Tibial artery (tissue), 4 donors: ENCODE measurements at regions not wholly inside any gene's neighbourhood (a gene's known extent, or its start where the extent isn't known, plus 50 kb on each side); places are given as distances from the start of the nearest gene placed in this dataset.

Experiments used
- DNase-seq, 2 donors: peaks; one replicate each; pipeline ENCODE4 v3.0.0-alpha.2; 2019
- H3K27ac ChIP-seq, 2 donors: fragments of 200-600 bp; sonication (generic) in 1 of 2; 1 replicate in 1 of 2; 2 replicates in 1 of 2; pipeline ENCODE4 v1.5.1; 2018 to 2019; ENCODE audit warnings: mild to moderate bottlenecking in 1 of 2
- H3K27me3 ChIP-seq, 2 donors: fragments of 200-600 bp; sonication (generic) in 1 of 2; one replicate each; pipeline versions ENCODE4 v1.5.1 to v1.6.0; 2016 to 2019
- H3K36me3 ChIP-seq, 3 donors: fragments of 200-600 bp; sonication (generic) in 2 of 3; one replicate each; pipeline ENCODE4 v1.5.1; 2016 to 2019; ENCODE audit warnings: mild to moderate bottlenecking in 2 of 3
- H3K4me1 ChIP-seq, 4 donors: fragments of 200-600 bp; sonication (generic) in 2 of 4; 1 replicate in 3 of 4; 2 replicates in 1 of 4; pipeline ENCODE4 v1.5.1; 2016 to 2019
- H3K4me3 ChIP-seq, 2 donors: fragments of 200-600 bp; sonication (generic) in 1 of 2; 1 replicate in 1 of 2; 2 replicates in 1 of 2; pipeline ENCODE4 v1.5.1; 2018 to 2019; ENCODE audit warnings: mild to moderate bottlenecking in 2 of 2
- H3K9me3 ChIP-seq, 3 donors: fragments of 200-600 bp; sonication (generic) in 1 of 3; one replicate each; pipeline ENCODE4 v1.5.1; 2016 to 2019
- CTCF ChIP-seq, 2 experiments: fragments of 200-600 bp in 1 of 2; fragments of 450-650 bp in 1 of 2; IDR thresholded peaks; one replicate each; pipeline ENCODE4 v1.5.1; 2017 to 2019; ENCODE audit warnings: antibody characterized with exemption in 2 of 2, mild to moderate bottlenecking in 1 of 2, moderate library complexity in 1 of 2
- intact Hi-C: fragments of 100-400 bp; cut with DNase I; formaldehyde crosslinking; loops from one replicate; pipeline ENCODE4 v1.15.0; 2023; ENCODE audit warnings: low total_unique reads

DNA sequence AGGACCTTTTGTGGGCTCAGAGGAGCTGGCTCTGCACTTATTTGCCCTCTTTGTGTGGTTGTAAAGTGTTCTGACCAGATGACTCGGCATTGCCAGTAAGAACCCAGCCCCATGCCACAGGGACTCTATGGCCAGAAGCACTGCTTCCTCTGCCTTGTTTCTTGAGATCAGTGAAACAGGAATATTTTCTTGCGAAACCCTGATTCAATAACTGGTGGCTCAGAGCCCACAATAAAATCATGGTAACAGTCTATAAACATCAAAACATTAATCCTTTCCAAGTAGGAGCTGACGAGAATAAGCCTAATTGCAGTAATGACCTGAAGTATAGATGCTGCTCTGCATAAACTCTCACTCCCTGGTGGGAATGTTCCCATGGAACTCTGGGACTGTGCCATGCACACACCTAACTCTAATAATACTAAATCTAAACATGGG is 344.3 kb downstream of the ZNF608 start:
- intact Hi-C loops, result no loop called here
- H3K4me1 ChIP-seq, result peaks cover 0 to 14% (median 5%) of the 10 kb centered on the region in 4 donors
- TF ChIP-seq CTCF (IDR thresholded peaks at IDR 0.05), result no peak
- DNase-seq, result peak in 1 of 2 donors; percentile 48
- no peak overlapping the region for H3K27ac ChIP-seq
- H3K9me3 ChIP-seq, result no peaks in the 10 kb centered on the region
- no peaks in the 10 kb centered on the region for H3K27me3 ChIP-seq
- H3K36me3 ChIP-seq, result no peaks in the 10 kb centered on the region
- no peak overlapping the region for H3K4me3 ChIP-seq

GRCh38 chr5:124401476-124402143 is 344.8 kb downstream of the ZNF608 start:
- Histone ChIP-seq H3K36me3 (no peaks in the 10 kb centered on the region), H3K9me3 (no peaks in the 10 kb centered on the region), H3K4me1 (peaks cover 0 to 14% (median 5%) of the 10 kb centered on the region in 4 donors), H3K27ac (no peak overlapping the region), H3K4me3 (no peak overlapping the region), H3K27me3 (no peaks in the 10 kb centered on the region)
- intact Hi-C loops, result no loop called here
- no peak for TF ChIP-seq CTCF (IDR thresholded peaks at IDR 0.05)
- no peak for DNase-seq

- H3K36me3 ChIP-seq, result no peaks in the 10 kb centered on the region
- no peak for TF ChIP-seq CTCF (IDR thresholded peaks at IDR 0.05)
- no peak overlapping the region for H3K27ac ChIP-seq
- intact Hi-C loops, result no loop called here
- DNase-seq, result no peak
- H3K4me3 ChIP-seq, result no peak overlapping the region
- H3K4me1 ChIP-seq, result peaks cover 0 to 14% (median 5%) of the 10 kb centered on the region in 4 donors
- no peaks in the 10 kb centered on the region for H3K27me3 ChIP-seq
- H3K9me3 ChIP-seq, result no peaks in the 10 kb centered on the region
Measured at GRCh38 chr5:124399426-124399961, 346.9 kb downstream of the ZNF608 start.

DNA sequence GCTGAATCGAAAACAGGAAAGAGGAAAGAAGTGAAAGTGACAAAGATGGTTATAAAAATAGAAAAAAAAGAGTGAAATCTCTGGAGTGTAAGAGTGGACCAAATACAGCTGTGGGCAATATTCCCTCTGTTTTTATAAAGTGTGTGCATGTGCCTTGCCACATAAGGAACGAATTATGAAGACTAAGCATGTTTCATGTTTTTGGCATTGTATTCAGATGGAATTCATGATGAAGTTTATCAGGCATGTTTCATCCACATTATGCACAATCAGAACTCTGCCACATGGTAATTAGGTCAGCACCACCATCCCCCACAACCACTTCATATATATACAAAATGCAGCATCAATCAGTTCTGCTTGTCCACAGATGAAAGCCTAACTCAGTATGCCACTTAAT is 348.0 kb downstream of the ZNF608 start:
- no peaks in the 10 kb centered on the region for H3K27me3 ChIP-seq
- H3K4me3 ChIP-seq, result no peak overlapping the region
- peaks cover 0 to 14% (median 5%) of the 10 kb centered on the region in 4 donors for H3K4me1 ChIP-seq
- intact Hi-C loops, result no loop called here
- DNase-seq, result no peak
- no peaks in the 10 kb centered on the region for H3K9me3 ChIP-seq
- H3K27ac ChIP-seq, result no peak overlapping the region
- H3K36me3 ChIP-seq, result no peaks in the 10 kb centered on the region
- no peak for TF ChIP-seq CTCF (IDR thresholded peaks at IDR 0.05)

DNA sequence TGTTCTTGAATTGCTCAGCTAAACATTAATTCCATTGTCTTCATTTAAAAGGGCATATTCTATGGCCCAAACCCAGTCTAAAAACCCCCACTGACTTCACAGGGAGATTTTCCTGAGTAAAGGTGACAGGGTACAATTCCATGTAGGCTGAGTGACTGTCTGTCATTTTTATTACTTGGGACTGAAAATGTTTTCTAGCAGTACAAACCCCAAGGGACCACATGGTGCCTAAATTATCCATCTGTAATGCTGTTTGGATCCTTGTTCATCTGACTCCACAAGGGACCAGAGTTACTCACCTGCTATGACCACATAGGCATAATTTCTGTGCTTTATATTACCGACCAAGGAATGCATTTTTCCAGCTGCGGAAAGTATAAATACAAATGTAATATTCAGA is 349.1 kb downstream of the ZNF608 start:
- Histone ChIP-seq H3K9me3 (no peaks in the 10 kb centered on the region), H3K36me3 (no peaks in the 10 kb centered on the region), H3K27me3 (no peaks in the 10 kb centered on the region), H3K27ac (no peak overlapping the region), H3K4me3 (no peak overlapping the region), H3K4me1 (peaks cover 0 to 12% (median 5%) of the 10 kb centered on the region in 4 donors)
- intact Hi-C loops, result no loop called here
- no peak for TF ChIP-seq CTCF (IDR thresholded peaks at IDR 0.05)
- DNase-seq, result no peak
